ENCODE measurements at regions not wholly inside any gene's neighbourhood (a gene's known extent, or its start where the extent isn't known, plus 50 kb on each side); places are given as distances from the start of the nearest gene placed in this dataset.

DNA sequence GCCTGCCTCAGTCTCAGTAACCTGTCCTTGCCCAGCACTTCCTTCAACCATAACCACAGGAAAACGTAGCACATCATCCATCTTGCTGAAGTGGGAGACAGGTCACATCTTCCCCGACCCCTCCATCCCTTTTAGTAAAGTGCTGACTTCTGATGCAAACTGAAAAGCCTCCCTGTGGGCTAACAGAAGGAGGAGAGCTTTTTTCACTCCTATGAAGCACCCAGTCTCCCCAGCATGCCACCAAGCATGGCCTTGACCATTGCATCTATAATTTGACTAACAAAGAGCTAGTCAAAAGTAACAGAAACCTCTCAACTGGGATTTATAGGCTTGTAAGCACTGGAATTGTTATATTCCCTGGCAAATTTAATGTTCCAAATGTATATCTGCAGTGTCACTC, 288.9 kb upstream of the IRAK1BP1 start (continued):
- TF ChIP-seq ELF1 (IDR thresholded peaks at IDR 0.05; ENCODE audit: borderline replicate concordance, low read depth) (no peak), SP1 (IDR thresholded peaks at IDR 0.05; ENCODE audit: low read depth) (no peak), EZH2 (IDR thresholded peaks at IDR 0.05) (no peak), TCF7L2 (IDR thresholded peaks at IDR 0.05; ENCODE audit: borderline replicate concordance, extremely low read depth, insufficient read depth, insufficient read length) (no peak)

DNA sequence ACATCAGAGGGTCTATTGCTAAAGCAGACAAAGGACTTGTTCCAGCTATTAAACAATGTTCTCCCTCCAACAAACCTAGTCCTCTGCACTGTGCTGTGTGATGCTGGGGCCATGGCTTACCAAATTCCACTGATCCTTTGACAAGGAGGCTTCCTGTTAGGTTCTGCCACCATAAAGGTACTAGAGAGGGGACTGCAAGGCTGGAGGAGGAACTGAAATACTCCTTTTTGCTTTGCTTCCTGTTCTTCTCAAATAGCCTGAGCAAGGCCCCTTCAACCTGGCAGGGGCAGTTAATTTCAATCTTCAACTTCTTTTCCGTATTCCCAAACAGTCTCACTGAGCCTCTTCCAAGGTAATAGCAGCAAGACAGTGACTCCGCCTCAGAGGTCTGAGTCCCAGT, 286.4 kb upstream of the IRAK1BP1 start:
- Histone ChIP-seq H3K27me3 (ENCODE audit: insufficient read depth, low read length) (no peaks in the 10 kb centered on the region), H4K20me1 (ENCODE audit: insufficient read depth) (no peaks in the 10 kb centered on the region), H3K27ac (ENCODE audit: low read depth, low read length) (no peak overlapping the region), H3K9me3 (ENCODE audit: control insufficient read depth in 1 of 2, insufficient read depth in 1 of 2, low read depth in 1 of 2, low read length in 2 of 2) (no peaks in the 10 kb centered on the region), H3K36me3 (ENCODE audit: control insufficient read depth in 1 of 2, insufficient read depth in 2 of 2, low read length in 2 of 2) (no peaks in the 10 kb centered on the region), H3K9me2 (ENCODE audit: insufficient read depth) (no peaks in the 10 kb centered on the region), H3K4me2 (ENCODE audit: low read length) (no peak overlapping the region), H3K4me3 (replicated peaks in 1 of 2; ENCODE audit: low read depth in 1 of 2, low read length in 2 of 2) (no peak overlapping the region), H2AFZ (ENCODE audit: low read depth, low read length, poor library complexity, severe bottlenecking) (no peak overlapping the region), H3K9ac (ENCODE audit: low read length) (no peak overlapping the region), H3K4me1 (ENCODE audit: control insufficient read depth in 1 of 2, insufficient read depth in 2 of 2, low read length in 2 of 2) (no peaks in the 10 kb centered on the region), H3K79me2 (ENCODE audit: insufficient read depth, low read length) (no peaks in the 10 kb centered on the region)
- RAD21 ChIA-PET (ENCODE audit: low non-redundant PET in 1 of 2, low total read pairs in 2 of 2, uncharacterized antibody in 2 of 2, unreplicated experiment in 2 of 2), result no interaction called here
- ATAC-seq (no peak), DNase-seq (ENCODE audit: low read depth, low spot score) (no peak)
- TF ChIP-seq FOSL1 (IDR thresholded peaks at IDR 0.05; ENCODE audit: low read depth), result no peak
- TF ChIP-seq EGR1 (IDR thresholded peaks at IDR 0.05; ENCODE audit: low read depth), result no peak
- TF ChIP-seq, protein P1, sequence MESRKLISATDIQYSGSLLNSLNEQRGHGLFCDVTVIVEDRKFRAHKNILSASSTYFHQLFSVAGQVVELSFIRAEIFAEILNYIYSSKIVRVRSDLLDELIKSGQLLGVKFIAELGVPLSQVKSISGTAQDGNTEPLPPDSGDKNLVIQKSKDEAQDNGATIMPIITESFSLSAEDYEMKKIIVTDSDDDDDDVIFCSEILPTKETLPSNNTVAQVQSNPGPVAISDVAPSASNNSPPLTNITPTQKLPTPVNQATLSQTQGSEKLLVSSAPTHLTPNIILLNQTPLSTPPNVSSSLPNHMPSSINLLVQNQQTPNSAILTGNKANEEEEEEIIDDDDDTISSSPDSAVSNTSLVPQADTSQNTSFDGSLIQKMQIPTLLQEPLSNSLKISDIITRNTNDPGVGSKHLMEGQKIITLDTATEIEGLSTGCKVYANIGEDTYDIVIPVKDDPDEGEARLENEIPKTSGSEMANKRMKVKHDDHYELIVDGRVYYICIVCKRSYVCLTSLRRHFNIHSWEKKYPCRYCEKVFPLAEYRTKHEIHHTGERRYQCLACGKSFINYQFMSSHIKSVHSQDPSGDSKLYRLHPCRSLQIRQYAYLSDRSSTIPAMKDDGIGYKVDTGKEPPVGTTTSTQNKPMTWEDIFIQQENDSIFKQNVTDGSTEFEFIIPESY (IDR thresholded peaks at IDR 0.05; ENCODE audit: extremely low read depth, insufficient replicate concordance, low read length), result no peak
- no peak for TF ChIP-seq RAD21 (IDR thresholded peaks at IDR 0.05; ENCODE audit: low read depth)
- TF ChIP-seq CEBPB (IDR thresholded peaks at IDR 0.05; ENCODE audit: low read depth), result no peak
- TF ChIP-seq EZH2phosphoT487 (IDR thresholded peaks at IDR 0.05; ENCODE audit: borderline replicate concordance), result no peak
- no peak for TF ChIP-seq CBX3 (IDR thresholded peaks at IDR 0.05; ENCODE audit: low read depth)
- TF ChIP-seq, protein P2, sequence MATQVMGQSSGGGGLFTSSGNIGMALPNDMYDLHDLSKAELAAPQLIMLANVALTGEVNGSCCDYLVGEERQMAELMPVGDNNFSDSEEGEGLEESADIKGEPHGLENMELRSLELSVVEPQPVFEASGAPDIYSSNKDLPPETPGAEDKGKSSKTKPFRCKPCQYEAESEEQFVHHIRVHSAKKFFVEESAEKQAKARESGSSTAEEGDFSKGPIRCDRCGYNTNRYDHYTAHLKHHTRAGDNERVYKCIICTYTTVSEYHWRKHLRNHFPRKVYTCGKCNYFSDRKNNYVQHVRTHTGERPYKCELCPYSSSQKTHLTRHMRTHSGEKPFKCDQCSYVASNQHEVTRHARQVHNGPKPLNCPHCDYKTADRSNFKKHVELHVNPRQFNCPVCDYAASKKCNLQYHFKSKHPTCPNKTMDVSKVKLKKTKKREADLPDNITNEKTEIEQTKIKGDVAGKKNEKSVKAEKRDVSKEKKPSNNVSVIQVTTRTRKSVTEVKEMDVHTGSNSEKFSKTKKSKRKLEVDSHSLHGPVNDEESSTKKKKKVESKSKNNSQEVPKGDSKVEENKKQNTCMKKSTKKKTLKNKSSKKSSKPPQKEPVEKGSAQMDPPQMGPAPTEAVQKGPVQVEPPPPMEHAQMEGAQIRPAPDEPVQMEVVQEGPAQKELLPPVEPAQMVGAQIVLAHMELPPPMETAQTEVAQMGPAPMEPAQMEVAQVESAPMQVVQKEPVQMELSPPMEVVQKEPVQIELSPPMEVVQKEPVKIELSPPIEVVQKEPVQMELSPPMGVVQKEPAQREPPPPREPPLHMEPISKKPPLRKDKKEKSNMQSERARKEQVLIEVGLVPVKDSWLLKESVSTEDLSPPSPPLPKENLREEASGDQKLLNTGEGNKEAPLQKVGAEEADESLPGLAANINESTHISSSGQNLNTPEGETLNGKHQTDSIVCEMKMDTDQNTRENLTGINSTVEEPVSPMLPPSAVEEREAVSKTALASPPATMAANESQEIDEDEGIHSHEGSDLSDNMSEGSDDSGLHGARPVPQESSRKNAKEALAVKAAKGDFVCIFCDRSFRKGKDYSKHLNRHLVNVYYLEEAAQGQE (IDR thresholded peaks at IDR 0.05; ENCODE audit: low read depth), result no peak
- TF ChIP-seq SIN3A (IDR thresholded peaks at IDR 0.05; ENCODE audit: low read depth), result no peak
- TF ChIP-seq, protein P3, sequence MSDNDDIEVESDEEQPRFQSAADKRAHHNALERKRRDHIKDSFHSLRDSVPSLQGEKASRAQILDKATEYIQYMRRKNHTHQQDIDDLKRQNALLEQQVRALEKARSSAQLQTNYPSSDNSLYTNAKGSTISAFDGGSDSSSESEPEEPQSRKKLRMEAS (IDR thresholded peaks at IDR 0.05), result no peak
- no peak for TF ChIP-seq YY1 (IDR thresholded peaks at IDR 0.05; ENCODE audit: extremely low read depth, insufficient replicate concordance, low read depth, low read length)
- BruUV-seq (replicated peaks), result no TSS peak
- CTCF ChIA-PET, result no interaction called here
- intact Hi-C loops (cut with micrococcal nuclease), result no loop called here
- POLR2A ChIA-PET, result no interaction called here
